ENCODE measurements at regions not wholly inside any gene's neighbourhood (a gene's known extent, or its start where the extent isn't known, plus 50 kb on each side); places are given as distances from the start of the nearest gene placed in this dataset.
"Not testable (repeated sequence)": the region's sequence is repeated elsewhere in the genome, so short reads cannot be mapped to it uniquely, and the experiment has no call there.

DNA sequence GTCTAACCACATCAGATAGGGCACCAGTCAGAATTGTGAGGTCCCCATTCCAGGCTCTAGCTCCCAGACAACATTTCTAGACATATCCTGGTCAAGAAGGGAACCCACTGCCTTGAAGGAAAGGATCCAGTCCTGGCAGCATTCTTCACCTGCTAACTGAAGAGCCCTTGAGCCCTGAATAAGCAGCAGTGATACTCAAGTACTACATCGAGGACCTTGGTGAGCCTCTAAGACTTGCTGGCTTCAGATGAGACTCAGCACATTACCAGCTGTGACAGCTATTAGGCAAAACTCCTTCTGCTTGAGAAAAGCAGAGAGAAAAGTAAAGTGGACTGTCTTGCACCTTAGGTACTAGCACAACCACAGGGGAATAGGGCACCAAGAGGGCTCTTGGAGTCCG is 205.8 kb upstream of the F9 start:
- H2AFZ ChIP-seq (ENCODE audit: low read depth, low read length), result no peak overlapping the region
- H3K14ac ChIP-seq (ENCODE audit: low read length in 2 of 2), result no peak overlapping the region
- no peak overlapping the region for H2AK5ac ChIP-seq (ENCODE audit: low read length, severe bottlenecking)
- H3K27ac ChIP-seq (ENCODE audit: low read length, poor library complexity, severe bottlenecking), result no peak overlapping the region
- no peak overlapping the region for H3K18ac ChIP-seq (ENCODE audit: low read depth in 1 of 2, low read length in 2 of 2)
- H3K27me3 ChIP-seq (ENCODE audit: control insufficient read depth in 1 of 2, insufficient read depth in 1 of 2, low read length in 2 of 2), result no peaks in the 10 kb centered on the region
- H3K4me3 ChIP-seq (ENCODE audit: insufficient read depth in 1 of 2, low read depth in 1 of 2, low read length in 2 of 2), result no peak overlapping the region
- no peak overlapping the region for H2BK12ac ChIP-seq (ENCODE audit: low read length in 2 of 2)
- no peak overlapping the region for H4K91ac ChIP-seq (ENCODE audit: low read length)
- H3K4me1 ChIP-seq (ENCODE audit: control insufficient read depth, insufficient read depth, low read depth, low read length), result no peaks in the 10 kb centered on the region
- H3K9me3 ChIP-seq (ENCODE audit: control insufficient read depth, low read length), result peaks cover 8% of the 10 kb centered on the region
- no peak overlapping the region for H2BK15ac ChIP-seq (ENCODE audit: low read depth, poor library complexity, severe bottlenecking)
- 31% methylated on average over 2 of the region's 2 CpGs for WGBS
- no peak overlapping the region for H3K4ac ChIP-seq (ENCODE audit: low read depth in 1 of 2, low read length in 2 of 2)
- H3K79me1 ChIP-seq (replicated peaks; ENCODE audit: low read length, poor library complexity, severe bottlenecking), result no peaks in the 10 kb centered on the region
- H2BK5ac ChIP-seq (ENCODE audit: low read depth, low read length, poor library complexity, severe bottlenecking), result no peak overlapping the region
- H3K4me2 ChIP-seq (ENCODE audit: low read length, poor library complexity, severe bottlenecking), result no peak overlapping the region
- H2BK120ac ChIP-seq (ENCODE audit: low read depth, low read length), result no peak overlapping the region
- DNase-seq, result no peak
- H3K23ac ChIP-seq (ENCODE audit: low read length in 2 of 2), result no peak overlapping the region
- H3K36me3 ChIP-seq (ENCODE audit: control insufficient read depth in 1 of 2, insufficient read depth in 2 of 2, low read depth in 1 of 2, low read length in 2 of 2), result no peaks in the 10 kb centered on the region
- H3K9ac ChIP-seq (ENCODE audit: low read length), result no peak overlapping the region
- H4K8ac ChIP-seq (ENCODE audit: low read length), result no peak overlapping the region

- not testable (repeated sequence) for H2AFZ ChIP-seq (ENCODE audit: low read depth, low read length); H3K27me3 ChIP-seq (ENCODE audit: control insufficient read depth in 1 of 2, insufficient read depth in 1 of 2, low read length in 2 of 2)
Measured at GRCh38 chrX:139320661-139321354, 209.7 kb upstream of the F9 start.

GRCh38 chrX:139306675-139307074 is 223.9 kb upstream of the F9 start:
- H3K4me1 ChIP-seq (ENCODE audit: control insufficient read depth, insufficient read depth, low read depth, low read length); H3K4me3 ChIP-seq (ENCODE audit: insufficient read depth in 1 of 2, low read depth in 1 of 2, low read length in 2 of 2); H2BK15ac ChIP-seq (ENCODE audit: low read depth, poor library complexity, severe bottlenecking): not testable (repeated sequence)

More at GRCh38 chrX:139320661-139321354, 209.7 kb upstream of the F9 start:
- H3K9ac ChIP-seq (ENCODE audit: low read length); H3K36me3 ChIP-seq (ENCODE audit: control insufficient read depth in 1 of 2, insufficient read depth in 2 of 2, low read depth in 1 of 2, low read length in 2 of 2); H2BK15ac ChIP-seq (ENCODE audit: low read depth, poor library complexity, severe bottlenecking); H3K4me2 ChIP-seq (ENCODE audit: low read length, poor library complexity, severe bottlenecking); H2BK12ac ChIP-seq (ENCODE audit: low read length in 2 of 2); H3K4me3 ChIP-seq (ENCODE audit: insufficient read depth in 1 of 2, low read depth in 1 of 2, low read length in 2 of 2); H3K4ac ChIP-seq (ENCODE audit: low read depth in 1 of 2, low read length in 2 of 2); H3K23ac ChIP-seq (ENCODE audit: low read length in 2 of 2); H4K91ac ChIP-seq (ENCODE audit: low read length); H3K9me3 ChIP-seq (ENCODE audit: control insufficient read depth, low read length); H4K8ac ChIP-seq (ENCODE audit: low read length); H3K79me1 ChIP-seq (replicated peaks; ENCODE audit: low read length, poor library complexity, severe bottlenecking); DNase-seq; H3K18ac ChIP-seq (ENCODE audit: low read depth in 1 of 2, low read length in 2 of 2); H2BK120ac ChIP-seq (ENCODE audit: low read depth, low read length); H2AK5ac ChIP-seq (ENCODE audit: low read length, severe bottlenecking); H3K27ac ChIP-seq (ENCODE audit: low read length, poor library complexity, severe bottlenecking); H2BK5ac ChIP-seq (ENCODE audit: low read depth, low read length, poor library complexity, severe bottlenecking); H3K14ac ChIP-seq (ENCODE audit: low read length in 2 of 2); H3K4me1 ChIP-seq (ENCODE audit: control insufficient read depth, insufficient read depth, low read depth, low read length): not testable (repeated sequence)
- WGBS, result 85% methylated on average over 15 of the region's 38 CpGs

GRCh38 chrX:139304471-139304870 is 226.1 kb upstream of the F9 start:
- Histone ChIP-seq H2BK120ac (ENCODE audit: low read depth, low read length) (no peak overlapping the region), H3K4ac (ENCODE audit: low read depth in 1 of 2, low read length in 2 of 2) (no peak overlapping the region)
- 49% methylated on average over 3 of the region's 3 CpGs for WGBS

More at GRCh38 chrX:139306675-139307074, 223.9 kb upstream of the F9 start:
- H4K91ac ChIP-seq (ENCODE audit: low read length); H3K27ac ChIP-seq (ENCODE audit: low read length, poor library complexity, severe bottlenecking); H2AFZ ChIP-seq (ENCODE audit: low read depth, low read length); H2BK120ac ChIP-seq (ENCODE audit: low read depth, low read length); H3K79me1 ChIP-seq (replicated peaks; ENCODE audit: low read length, poor library complexity, severe bottlenecking); H3K23ac ChIP-seq (ENCODE audit: low read length in 2 of 2); H2AK5ac ChIP-seq (ENCODE audit: low read length, severe bottlenecking); H3K36me3 ChIP-seq (ENCODE audit: control insufficient read depth in 1 of 2, insufficient read depth in 2 of 2, low read depth in 1 of 2, low read length in 2 of 2); H4K8ac ChIP-seq (ENCODE audit: low read length); H2BK5ac ChIP-seq (ENCODE audit: low read depth, low read length, poor library complexity, severe bottlenecking); H3K4me2 ChIP-seq (ENCODE audit: low read length, poor library complexity, severe bottlenecking); H3K9ac ChIP-seq (ENCODE audit: low read length); H3K14ac ChIP-seq (ENCODE audit: low read length in 2 of 2); DNase-seq; H3K27me3 ChIP-seq (ENCODE audit: control insufficient read depth in 1 of 2, insufficient read depth in 1 of 2, low read length in 2 of 2); H2BK12ac ChIP-seq (ENCODE audit: low read length in 2 of 2); H3K18ac ChIP-seq (ENCODE audit: low read depth in 1 of 2, low read length in 2 of 2); H3K4ac ChIP-seq (ENCODE audit: low read depth in 1 of 2, low read length in 2 of 2): not testable (repeated sequence)
- H3K9me3 ChIP-seq (ENCODE audit: control insufficient read depth, low read length), result peaks cover 26% of the 10 kb centered on the region

More at GRCh38 chrX:139304471-139304870, 226.1 kb upstream of the F9 start:
- H2BK5ac ChIP-seq (ENCODE audit: low read depth, low read length, poor library complexity, severe bottlenecking), result no peak overlapping the region
- no peaks in the 10 kb centered on the region for H3K36me3 ChIP-seq (ENCODE audit: control insufficient read depth in 1 of 2, insufficient read depth in 2 of 2, low read depth in 1 of 2, low read length in 2 of 2)
- DNase-seq, result no peak
- no peak overlapping the region for H2BK12ac ChIP-seq (ENCODE audit: low read length in 2 of 2)
- H2AFZ ChIP-seq (ENCODE audit: low read depth, low read length), result no peak overlapping the region
- H3K23ac ChIP-seq (ENCODE audit: low read length in 2 of 2), result no peak overlapping the region
- H3K4me2 ChIP-seq (ENCODE audit: low read length, poor library complexity, severe bottlenecking), result no peak overlapping the region
- no peak overlapping the region for H3K18ac ChIP-seq (ENCODE audit: low read depth in 1 of 2, low read length in 2 of 2)
- H3K79me1 ChIP-seq (replicated peaks; ENCODE audit: low read length, poor library complexity, severe bottlenecking), result no peaks in the 10 kb centered on the region
- H2BK15ac ChIP-seq (ENCODE audit: low read depth, poor library complexity, severe bottlenecking), result no peak overlapping the region
- no peaks in the 10 kb centered on the region for H3K4me1 ChIP-seq (ENCODE audit: control insufficient read depth, insufficient read depth, low read depth, low read length)
- H3K27ac ChIP-seq (ENCODE audit: low read length, poor library complexity, severe bottlenecking), result no peak overlapping the region
- no peak overlapping the region for H2AK5ac ChIP-seq (ENCODE audit: low read length, severe bottlenecking)
- no peak overlapping the region for H4K91ac ChIP-seq (ENCODE audit: low read length)
- H3K9ac ChIP-seq (ENCODE audit: low read length), result no peak overlapping the region
- no peak overlapping the region for H3K14ac ChIP-seq (ENCODE audit: low read length in 2 of 2)
- H3K27me3 ChIP-seq (ENCODE audit: control insufficient read depth in 1 of 2, insufficient read depth in 1 of 2, low read length in 2 of 2), result no peaks in the 10 kb centered on the region
- H3K9me3 ChIP-seq (ENCODE audit: control insufficient read depth, low read length), result peaks cover 26% of the 10 kb centered on the region
- no peak overlapping the region for H4K8ac ChIP-seq (ENCODE audit: low read length)
- no peak overlapping the region for H3K4me3 ChIP-seq (ENCODE audit: insufficient read depth in 1 of 2, low read depth in 1 of 2, low read length in 2 of 2)
